ENCODE measurements at regions not wholly inside any gene's neighbourhood (a gene's known extent, or its start where the extent isn't known, plus 50 kb on each side); places are given as distances from the start of the nearest gene placed in this dataset.
"Not testable (repeated sequence)": the region's sequence is repeated elsewhere in the genome, so short reads cannot be mapped to it uniquely, and the experiment has no call there.

GRCh38 chr17:21769781-21770180 is 77.5 kb downstream of the KCNJ18 start:
- TF ChIP-seq EZH2 (IDR thresholded peaks at IDR 0.05; ENCODE audit: borderline replicate concordance, low read depth, low read length, poor library complexity, severe bottlenecking); CTCF (conservative IDR thresholded peaks at IDR 0.05; ENCODE audit: low read depth, low read length): not testable (repeated sequence)
